ENCODE measurements at regions not wholly inside any gene's neighbourhood (a gene's known extent, or its start where the extent isn't known, plus 50 kb on each side); places are given as distances from the start of the nearest gene placed in this dataset.

- TF ChIP-seq CTCF (IDR thresholded peaks at IDR 0.05) (no peak), POLR2A (IDR thresholded peaks at IDR 0.05) (no peak)
These were observed 1326.3 kb downstream of the XPNPEP1 start for GRCh38 chr10:108597031-108597430.

Measured in testis (tissue), 2 donors.